K562 (cell line): ENCODE measurements at regions not wholly inside any gene's neighbourhood (a gene's known extent, or its start where the extent isn't known, plus 50 kb on each side); places are given as distances from the start of the nearest gene placed in this dataset.

Experiments used
- CTCF ChIP-seq, 3 experiments: IDR thresholded peaks in 2 of 3; conservative IDR thresholded peaks in 1 of 3; 2 replicates each; pipeline ENCODE4 v1.5.1; 2011 to 2012; ENCODE audit warnings: low read length in 3 of 3, mild to moderate bottlenecking in 3 of 3, control low read depth in 2 of 3, improper control_type of control experiment in 1 of 3, inconsistent platforms in 1 of 3, low read depth in 1 of 3, mixed read lengths in 1 of 3, moderate library complexity in 1 of 3; ENCODE audit not compliant: insufficient read depth in 2 of 3
- DPF2 ChIP-seq: fragments of 450-650 bp; IDR thresholded peaks from 2 replicates; pipeline ENCODE4 v1.6.1; 2016
- FOXP1 ChIP-seq: sonication (generic); formaldehyde crosslinking; IDR thresholded peaks from 2 replicates; pipeline ENCODE4 v1.8.0; 2022; ENCODE audit warnings: mild to moderate bottlenecking, missing genetic modification reagents
- HSF4 ChIP-seq: fragments of 250-450 bp; sonication (Bioruptor Pico); IDR thresholded peaks from 2 replicates; pipeline ENCODE4 v2.1.2; 2022; ENCODE audit warnings: mild to moderate bottlenecking, moderate library complexity, borderline replicate concordance
- MNT ChIP-seq, 2 experiments: fragments of 450-650 bp; conservative IDR thresholded peaks; 2 replicates each; pipeline ENCODE4 v1.6.1; 2017; ENCODE audit warnings: mild to moderate bottlenecking in 2 of 2, moderate library complexity in 2 of 2
- MYNN ChIP-seq, 2 experiments: sonication (generic); formaldehyde crosslinking in 1 of 2; IDR thresholded peaks; 2 replicates each; pipeline versions ENCODE4 v1.5.0 to v1.6.1; 2016 to 2020; ENCODE audit warnings: antibody characterized with exemption in 1 of 2, missing genetic modification reagents in 1 of 2
- NR1H2 ChIP-seq: sonication (generic); formaldehyde crosslinking; IDR thresholded peaks from 2 replicates; pipeline ENCODE4 v1.4.0; 2020; ENCODE audit warnings: mild to moderate bottlenecking, missing genetic modification reagents
- POLR2A ChIP-seq: fragments of 450-650 bp; conservative IDR thresholded peaks from 2 replicates; pipeline ENCODE4 v1.6.1; 2016
- RCOR1 ChIP-seq, 2 experiments: IDR thresholded peaks; 2 replicates each; pipeline ENCODE4 v1.6.1; 2012; ENCODE audit warnings: low read depth in 2 of 2, low read length in 2 of 2, borderline replicate concordance in 1 of 2, improper control_type of control experiment in 1 of 2
- REST ChIP-seq, 2 experiments: fragments of 450-650 bp; formaldehyde crosslinking in 1 of 2; IDR thresholded peaks; 2 replicates each; pipeline versions ENCODE4 v1.4.0 to v1.6.1; 2014 to 2020; ENCODE audit warnings: mild to moderate bottlenecking in 2 of 2, borderline replicate concordance in 1 of 2, low read depth in 1 of 2
- RFX1 ChIP-seq: fragments of 450-650 bp; IDR thresholded peaks from 2 replicates; pipeline ENCODE4 v1.6.1; 2016; ENCODE audit warnings: mild to moderate bottlenecking, moderate library complexity
- USF1 ChIP-seq: sonication (generic); formaldehyde crosslinking; IDR thresholded peaks from 2 replicates; pipeline ENCODE4 v1.9.0; 2022; ENCODE audit warnings: mild to moderate bottlenecking, missing genetic modification reagents
- ZBTB17 ChIP-seq: fragments of 450-650 bp; formaldehyde crosslinking; IDR thresholded peaks from 2 replicates; pipeline ENCODE4 v1.4.0; 2020; ENCODE audit warnings: mild to moderate bottlenecking
- ZBTB49 ChIP-seq: sonication (generic); formaldehyde crosslinking; IDR thresholded peaks from 2 replicates; pipeline ENCODE4 v1.8.0; 2022; ENCODE audit warnings: missing genetic modification reagents, mild to moderate bottlenecking, borderline replicate concordance

- TF ChIP-seq FOXP1 (CRISPR knock-in tag) (no peak), ZBTB49 (CRISPR knock-in tag) (no peak), MYNN (IDR thresholded peaks at IDR 0.05) (no peak), MYNN (CRISPR knock-in tag; IDR thresholded peaks at IDR 0.05) (no peak), HSF4 (no peak), CTCF (IDR thresholded peaks at IDR 0.05 in 2 of 3, conservative IDR thresholded peaks at IDR 0.05 in 1 of 3; ENCODE audit: insufficient read depth in 2 of 3, low read depth in 1 of 3, low read length in 3 of 3) (no peak), USF1 (CRISPR knock-in tag) (no peak), MNT (conservative IDR thresholded peaks at IDR 0.05) (no peak), DPF2 (no peak), REST (IDR thresholded peaks at IDR 0.05; ENCODE audit: borderline replicate concordance) (no peak), REST (CRISPR knock-in tag; IDR thresholded peaks at IDR 0.05; ENCODE audit: low read depth) (no peak), POLR2A (no peak), RCOR1 (IDR thresholded peaks at IDR 0.05; ENCODE audit: borderline replicate concordance in 1 of 2, low read depth in 2 of 2, low read length in 2 of 2) (no peak), NR1H2 (CRISPR knock-in tag) (no peak), ZBTB17 (CRISPR knock-in tag) (no peak), RFX1 (no peak)
These were observed 85.5 kb upstream of the GDF10 start for GRCh38 chr10:47214520-47214919.
